ENCODE measurements at regions not wholly inside any gene's neighbourhood (a gene's known extent, or its start where the extent isn't known, plus 50 kb on each side); places are given as distances from the start of the nearest gene placed in this dataset.

DNA sequence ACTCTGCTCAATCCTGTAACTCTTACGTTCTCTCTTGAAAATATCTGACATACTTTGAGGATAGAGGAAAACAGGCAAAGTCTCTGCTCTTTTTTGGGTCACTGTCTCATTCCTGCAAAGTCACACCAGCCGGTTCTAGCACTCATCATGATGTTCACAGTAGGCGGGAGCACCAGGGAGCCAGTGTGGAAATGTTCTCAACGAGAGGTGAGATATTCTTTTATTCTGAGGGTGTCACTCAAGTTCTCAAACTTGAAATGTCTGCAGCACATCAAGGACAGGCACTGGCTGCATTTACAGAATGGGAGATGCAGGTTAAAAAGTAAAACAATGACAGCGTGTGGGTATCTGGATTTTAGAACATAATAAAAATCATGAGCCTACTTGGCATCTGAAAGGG is 714.7 kb downstream of the QKI start:
- TF ChIP-seq, protein P1, sequence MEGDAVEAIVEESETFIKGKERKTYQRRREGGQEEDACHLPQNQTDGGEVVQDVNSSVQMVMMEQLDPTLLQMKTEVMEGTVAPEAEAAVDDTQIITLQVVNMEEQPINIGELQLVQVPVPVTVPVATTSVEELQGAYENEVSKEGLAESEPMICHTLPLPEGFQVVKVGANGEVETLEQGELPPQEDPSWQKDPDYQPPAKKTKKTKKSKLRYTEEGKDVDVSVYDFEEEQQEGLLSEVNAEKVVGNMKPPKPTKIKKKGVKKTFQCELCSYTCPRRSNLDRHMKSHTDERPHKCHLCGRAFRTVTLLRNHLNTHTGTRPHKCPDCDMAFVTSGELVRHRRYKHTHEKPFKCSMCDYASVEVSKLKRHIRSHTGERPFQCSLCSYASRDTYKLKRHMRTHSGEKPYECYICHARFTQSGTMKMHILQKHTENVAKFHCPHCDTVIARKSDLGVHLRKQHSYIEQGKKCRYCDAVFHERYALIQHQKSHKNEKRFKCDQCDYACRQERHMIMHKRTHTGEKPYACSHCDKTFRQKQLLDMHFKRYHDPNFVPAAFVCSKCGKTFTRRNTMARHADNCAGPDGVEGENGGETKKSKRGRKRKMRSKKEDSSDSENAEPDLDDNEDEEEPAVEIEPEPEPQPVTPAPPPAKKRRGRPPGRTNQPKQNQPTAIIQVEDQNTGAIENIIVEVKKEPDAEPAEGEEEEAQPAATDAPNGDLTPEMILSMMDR (conservative IDR thresholded peaks at IDR 0.05; ENCODE audit: low read depth, low read length), result no peak
- TF ChIP-seq FOS (IDR thresholded peaks at IDR 0.05; ENCODE audit: low read depth, low read length) (no peak), POLR2A (IDR thresholded peaks at IDR 0.05; ENCODE audit: low read depth, low read length) (no peak), RAD21 (IDR thresholded peaks at IDR 0.05; ENCODE audit: low read length) (no peak), MXI1 (IDR thresholded peaks at IDR 0.05; ENCODE audit: borderline replicate concordance, low read depth, low read length) (no peak), MAFK (IDR thresholded peaks at IDR 0.05; ENCODE audit: low read depth, low read length) (no peak), MAZ (IDR thresholded peaks at IDR 0.05; ENCODE audit: borderline replicate concordance, low read depth, low read length) (no peak)

All from IMR-90 (cell line).